Hindlimb muscle (tissue), 1 donor: ENCODE measurements at regions not wholly inside any gene's neighbourhood (a gene's known extent, or its start where the extent isn't known, plus 50 kb on each side); places are given as distances from the start of the nearest gene placed in this dataset.
A peak's percentile ranks its signal among the peaks of the same experiment; 100 is the strongest.

Experiments used
- DNase-seq: peaks from one replicate; pipeline ENCODE4 v3.0.0-alpha.2; 2013

DNA sequence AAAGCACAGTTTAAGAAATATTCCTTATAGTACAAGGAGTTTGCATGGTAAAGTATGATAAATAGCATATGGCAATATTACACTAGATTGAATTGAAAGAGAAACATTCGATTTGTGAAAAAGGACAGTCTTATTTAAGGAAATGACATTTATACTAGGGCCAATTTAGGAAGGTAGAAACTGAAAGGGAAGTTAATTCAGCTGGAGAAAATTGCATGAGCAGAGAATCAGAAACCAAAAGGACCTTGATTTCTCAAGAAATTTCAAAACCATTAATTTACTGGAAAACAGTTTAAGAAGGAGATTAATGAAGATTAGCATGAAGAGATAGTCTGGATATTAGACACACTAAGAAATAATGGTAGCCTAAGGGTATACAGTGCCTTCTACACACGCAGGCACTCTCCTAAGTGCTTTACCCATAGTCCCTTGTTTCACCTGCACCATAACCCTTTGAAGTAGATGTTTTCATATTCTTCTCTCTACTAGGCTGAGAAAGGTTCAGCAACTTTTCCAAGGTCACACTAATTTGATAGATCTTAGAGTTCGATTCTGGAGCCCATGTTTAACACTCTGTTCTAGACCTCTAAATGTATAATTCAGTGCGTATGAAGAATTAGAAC, 259.1 kb upstream of the SLIT2 start:
- DNase-seq = no peak

DNA sequence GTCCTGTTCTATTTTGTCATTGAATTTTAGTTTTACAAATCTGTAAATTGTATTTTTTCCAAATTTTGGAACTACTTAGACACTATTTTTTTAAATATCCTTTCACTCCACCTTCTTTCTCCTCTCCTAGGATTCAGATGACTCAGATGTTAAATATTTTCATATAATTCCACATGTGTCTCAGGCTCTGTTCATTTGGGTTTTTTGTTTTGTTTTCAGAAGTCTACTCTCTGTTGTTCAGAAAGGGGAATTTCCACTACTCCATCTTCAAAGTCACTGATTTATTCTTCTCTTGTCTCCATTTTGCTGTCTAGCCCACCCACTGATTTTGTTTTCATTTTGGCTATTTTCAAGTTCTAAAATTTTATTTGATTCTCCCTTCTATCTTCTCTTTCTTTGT, 264.0 kb upstream of the SLIT2 start:
- no peak for DNase-seq

DNA sequence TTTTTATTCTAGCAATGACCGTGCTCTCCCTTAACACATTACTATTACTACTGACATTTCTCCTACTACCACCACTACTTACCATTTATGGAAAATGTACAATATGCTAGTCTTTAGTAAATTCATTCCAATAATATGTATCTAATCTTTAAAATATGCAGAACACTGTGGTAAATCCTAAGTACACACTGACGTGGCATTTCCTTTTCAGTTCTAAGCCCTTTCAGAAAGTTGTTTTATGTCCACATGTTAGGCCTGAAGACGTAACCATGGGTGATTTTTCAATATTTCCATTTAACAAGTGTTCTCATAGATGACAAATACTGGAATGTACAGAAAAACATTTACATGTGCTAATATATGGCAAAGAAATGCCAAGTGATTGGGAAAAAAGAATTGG, 268.6 kb upstream of the SLIT2 start:
- DNase-seq = no peak

DNA sequence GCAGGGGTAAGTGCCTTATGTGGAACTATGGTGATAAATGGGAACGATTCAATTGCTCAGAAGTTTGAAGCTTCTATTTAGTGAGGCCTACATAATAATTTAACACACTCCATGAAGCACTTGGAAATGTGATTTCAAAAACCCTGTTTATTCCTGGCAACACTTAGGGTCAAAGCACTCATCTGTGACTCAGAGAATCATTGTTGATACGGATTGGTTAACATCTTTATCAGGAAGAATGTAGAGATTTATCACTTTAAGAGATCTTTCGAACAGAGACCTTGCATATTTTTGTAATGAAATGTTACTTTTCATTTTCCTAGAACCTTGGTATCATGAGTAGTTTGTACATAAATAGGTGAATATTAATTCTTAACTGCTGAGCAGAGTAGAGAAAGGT, 269.1 kb upstream of the SLIT2 start:
- DNase-seq = no peak

DNA sequence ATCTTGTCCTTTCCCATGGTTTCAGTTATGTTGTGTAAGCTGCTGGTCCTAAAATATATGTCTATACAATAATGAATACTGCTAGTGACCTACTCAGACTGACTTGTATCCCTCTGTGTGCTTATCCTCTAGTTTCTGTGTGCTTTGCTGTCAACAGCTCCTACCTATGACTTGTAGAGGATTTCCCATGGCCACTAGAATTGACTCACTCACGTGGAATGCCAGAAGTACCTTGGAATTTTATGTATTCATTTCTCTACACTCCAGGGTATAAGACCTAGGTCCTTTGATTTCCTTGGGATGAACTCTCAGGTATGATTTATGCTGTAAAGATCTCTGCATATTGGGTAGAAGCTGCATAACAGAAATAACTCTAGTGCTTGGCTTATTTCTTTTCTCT, 279.9 kb upstream of the SLIT2 start:
- DNase-seq = no peak

DNA sequence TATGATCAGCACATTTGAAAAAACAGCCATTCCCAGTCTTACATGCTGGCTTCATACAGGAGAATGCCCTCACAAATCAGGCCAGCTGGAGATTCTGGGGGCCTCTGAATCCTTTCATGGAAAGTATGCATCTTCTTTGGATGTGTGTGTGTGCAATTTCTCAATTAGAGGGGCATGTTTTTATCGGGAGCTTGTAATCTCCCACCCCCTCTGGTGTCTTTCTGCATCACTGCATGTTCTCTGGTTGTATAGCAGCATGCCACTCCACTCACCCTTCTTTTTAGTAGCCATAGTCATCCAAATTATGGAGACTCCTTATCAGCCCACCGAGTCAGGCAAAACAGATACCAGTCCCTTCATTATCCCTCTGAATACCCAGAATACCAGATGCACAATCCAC, 282.2 kb upstream of the SLIT2 start:
- DNase-seq = no peak

DNA sequence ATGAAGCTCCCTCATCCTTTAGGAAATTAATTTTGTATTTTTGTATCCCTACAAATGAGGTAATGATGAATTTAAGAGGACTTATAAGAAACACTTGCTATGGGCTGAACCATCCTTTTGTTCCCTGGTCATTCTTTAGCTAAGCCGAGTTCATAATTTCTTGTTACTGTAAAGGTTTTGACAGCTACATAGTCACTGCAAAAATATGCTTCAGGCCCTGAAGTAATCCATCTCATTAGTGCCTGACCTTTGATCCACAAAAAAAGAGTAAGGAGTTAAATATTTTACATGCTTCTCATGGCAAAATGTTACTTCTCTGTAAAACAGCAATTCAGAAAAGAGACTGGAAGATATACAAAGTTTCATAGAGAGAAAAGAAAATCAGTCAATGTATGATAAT, 290.6 kb upstream of the SLIT2 start:
- no peak for DNase-seq

DNA sequence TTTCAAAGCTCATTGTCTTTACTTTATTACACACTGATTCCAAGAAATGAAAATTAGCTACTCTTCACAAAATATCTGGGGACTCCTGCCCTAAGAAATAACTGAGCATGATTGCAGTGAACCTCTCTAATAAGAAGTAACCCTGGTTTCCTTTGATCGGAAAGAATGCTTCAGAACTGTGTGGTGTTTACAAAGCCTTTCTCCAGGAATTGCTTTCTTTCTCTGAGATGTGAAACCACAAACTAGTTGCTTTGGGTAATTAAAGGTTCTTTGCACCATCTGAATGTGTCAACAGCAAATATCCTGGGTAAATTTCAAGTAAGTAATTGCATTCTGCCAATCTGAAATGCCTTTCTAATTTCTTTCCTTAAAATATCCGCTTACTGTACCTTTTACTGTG, 292.9 kb upstream of the SLIT2 start:
- no peak for DNase-seq

DNA sequence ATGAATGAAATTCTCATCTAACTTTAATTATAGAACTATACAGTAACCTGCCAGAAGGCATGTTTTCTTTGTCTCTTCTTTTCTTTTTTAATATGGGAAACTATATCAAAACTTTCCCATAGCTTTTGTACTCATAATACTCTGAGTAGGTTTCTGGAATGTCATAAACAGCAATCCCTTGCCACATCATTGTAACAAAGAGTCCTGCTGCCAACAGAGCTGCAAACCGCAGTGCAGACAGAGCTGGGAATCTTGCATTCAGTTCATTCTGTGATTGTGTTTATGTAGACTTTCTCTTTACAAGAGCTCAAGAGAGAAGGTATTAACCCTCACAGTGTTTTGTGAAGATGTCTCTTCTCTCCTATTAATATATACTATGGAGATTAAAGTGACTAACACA, 304.4 kb upstream of the SLIT2 start:
- DNase-seq = peak; percentile 6

DNA sequence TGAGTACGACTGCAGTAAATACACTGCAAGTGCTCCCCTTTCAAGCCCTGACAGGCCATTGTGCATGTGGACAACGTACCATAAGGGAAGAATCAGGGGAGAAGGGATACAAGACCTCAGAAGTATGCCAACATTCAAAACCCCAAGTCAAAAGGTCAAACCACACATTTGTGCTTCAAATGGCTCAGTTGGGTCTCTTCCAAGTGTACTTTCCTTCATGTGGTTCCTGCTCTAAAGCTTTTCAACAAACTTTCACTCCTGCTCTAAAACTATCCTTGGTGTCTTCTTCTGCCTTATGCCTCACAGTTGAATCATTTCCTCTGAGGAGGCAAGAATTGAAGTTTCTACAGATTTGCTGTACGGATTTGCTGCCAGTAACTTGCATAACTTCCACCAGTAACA, 305.7 kb upstream of the SLIT2 start:
- no peak for DNase-seq

DNA sequence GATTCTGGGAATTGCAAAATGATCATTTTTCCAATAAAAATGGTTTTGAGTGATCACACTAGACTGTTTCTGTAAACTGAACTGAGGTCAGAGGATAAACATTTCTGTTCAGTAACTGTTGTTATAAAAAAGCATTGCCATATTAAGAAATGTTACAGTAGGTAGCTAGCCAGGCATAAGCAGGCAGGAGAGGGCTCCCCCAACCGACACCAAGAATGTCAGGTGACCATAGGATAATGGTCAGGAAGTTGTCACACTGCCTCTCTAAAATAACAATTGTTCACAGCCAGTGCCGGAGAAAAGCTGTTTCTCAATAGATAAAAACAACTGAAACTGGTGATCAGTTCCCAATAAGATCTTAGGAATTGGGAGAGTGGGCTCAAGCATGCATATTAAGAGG, 306.2 kb upstream of the SLIT2 start:
- no peak for DNase-seq

DNA sequence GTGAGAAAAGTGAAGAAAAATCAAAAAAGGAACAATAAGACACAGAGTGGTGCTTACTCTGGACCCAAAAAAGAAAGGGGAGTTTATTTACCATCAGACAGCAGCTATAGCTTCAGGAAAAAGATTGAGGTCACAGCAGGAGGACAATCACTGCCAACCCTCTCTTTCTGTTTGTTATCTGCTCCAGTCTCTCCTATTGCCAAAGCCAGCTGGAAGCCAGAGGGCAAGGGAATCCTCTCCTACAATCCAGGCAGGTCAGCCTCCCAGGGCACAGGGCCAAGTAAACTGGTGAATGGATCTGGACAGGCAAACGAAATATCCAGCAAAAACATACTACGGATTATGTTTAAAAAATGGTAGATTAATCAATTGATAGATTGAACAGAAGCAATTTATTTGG, 306.9 kb upstream of the SLIT2 start:
- DNase-seq = no peak

DNA sequence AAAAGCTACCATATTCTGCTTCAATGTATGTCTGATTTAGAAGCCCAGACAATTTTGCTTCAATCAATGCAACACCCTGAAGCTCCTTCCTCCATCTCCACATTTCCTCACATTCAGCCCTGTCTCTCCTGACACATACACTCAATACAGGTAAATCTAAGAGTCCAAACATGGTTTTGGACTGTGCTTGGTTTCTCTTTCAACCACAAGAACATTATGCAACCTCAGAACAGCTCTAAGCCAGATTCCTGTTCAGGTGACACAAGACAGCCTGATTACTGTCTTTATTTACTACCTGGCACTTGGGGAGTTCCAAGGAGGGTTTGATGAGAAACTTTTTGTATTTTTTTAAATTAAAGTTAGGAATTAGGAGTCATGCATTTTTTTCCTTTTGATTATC, 307.5 kb upstream of the SLIT2 start:
- DNase-seq = no peak

DNA sequence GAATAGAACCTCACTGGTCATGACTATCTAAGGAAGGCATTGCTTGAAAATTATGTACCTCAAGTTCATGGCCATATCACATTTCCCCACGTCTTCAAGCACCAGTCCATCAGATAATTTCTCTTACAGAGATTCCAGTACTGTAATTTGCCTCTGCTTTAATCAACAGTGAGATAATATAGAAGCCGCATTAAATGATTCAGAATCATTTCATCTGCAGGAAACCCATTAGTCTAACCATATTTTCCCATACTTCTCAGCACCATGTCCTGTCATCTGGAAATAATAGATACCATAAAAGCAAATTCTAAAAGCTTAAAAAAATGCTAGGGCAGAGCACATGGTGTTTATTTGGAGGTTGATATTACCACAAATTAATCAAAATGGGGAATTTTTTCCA, 310.3 kb upstream of the SLIT2 start:
- DNase-seq = no peak

DNA sequence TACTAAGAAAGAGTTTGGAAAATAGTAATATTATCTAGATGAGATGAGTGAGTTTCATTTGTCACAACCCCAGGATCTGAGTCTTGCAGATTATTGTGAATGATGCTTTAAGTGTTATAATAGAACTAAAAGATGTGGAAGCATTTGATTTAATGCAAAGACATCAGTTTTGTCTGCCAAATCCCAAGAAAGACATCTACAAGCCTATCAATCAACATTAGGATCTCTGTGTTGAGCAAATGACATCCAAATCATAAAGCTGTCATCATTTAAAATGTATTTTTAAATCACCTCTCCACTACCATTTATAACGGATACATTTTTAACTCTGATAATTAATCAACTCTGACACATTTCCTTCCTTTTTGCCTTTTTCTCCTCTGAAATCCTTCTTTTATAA, 310.8 kb upstream of the SLIT2 start:
- DNase-seq = no peak

DNA sequence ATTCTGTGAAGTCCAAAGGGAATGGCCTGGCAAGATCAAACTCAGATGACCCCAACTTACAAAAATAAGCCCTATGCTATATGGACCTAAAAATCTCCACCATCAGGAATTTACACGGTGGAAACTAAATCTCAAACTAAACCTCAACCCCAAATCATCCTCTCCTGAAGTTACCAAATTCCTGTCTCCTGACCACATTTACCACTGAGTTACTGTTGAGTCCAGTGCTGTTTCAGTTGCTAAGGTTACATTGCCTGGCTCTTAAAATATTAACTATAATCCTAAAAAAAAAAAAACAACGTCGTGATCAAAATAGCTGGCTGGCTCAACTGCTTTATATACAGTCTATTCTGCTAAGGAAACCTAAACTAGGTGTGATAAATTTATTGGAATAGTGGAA, 315.2 kb upstream of the SLIT2 start:
- peak; percentile 6 for DNase-seq

DNA sequence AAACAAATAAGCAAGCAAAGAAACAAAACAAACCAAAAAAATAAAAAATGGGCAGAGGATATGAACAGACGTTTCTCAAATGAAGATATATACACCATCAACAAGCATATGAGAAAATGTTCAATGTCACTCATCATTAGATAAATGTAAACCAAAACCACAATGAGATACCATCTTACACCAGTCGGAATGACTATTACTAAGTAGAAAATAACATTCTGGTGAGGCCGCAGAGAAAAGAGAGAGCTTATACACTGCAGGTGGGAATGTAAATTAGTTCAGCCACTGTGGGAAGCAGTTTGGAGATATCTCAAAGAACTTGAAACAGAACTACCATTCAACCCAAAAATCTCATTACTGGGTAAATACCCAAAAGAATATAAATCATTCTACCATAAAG, 321.0 kb upstream of the SLIT2 start:
- DNase-seq = no peak

DNA sequence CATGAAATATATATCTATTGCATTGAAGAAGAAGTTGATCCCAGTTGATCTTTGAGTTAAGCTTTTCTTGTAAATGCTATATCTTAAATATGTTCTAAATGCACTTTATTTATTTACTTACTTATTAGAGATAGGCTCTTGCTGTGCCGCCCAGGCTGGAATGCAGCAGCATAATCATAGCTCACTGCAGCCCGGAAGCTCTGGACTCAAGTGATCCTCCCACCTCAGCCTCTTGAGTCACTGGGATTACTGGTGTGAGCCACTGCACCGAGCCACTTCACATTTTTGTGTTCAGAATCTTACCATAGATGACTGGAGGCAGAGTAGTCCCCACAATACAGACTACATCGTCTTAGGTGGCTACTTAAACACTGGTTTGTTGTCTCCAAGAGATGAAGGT, 324.3 kb upstream of the SLIT2 start:
- DNase-seq = no peak

DNA sequence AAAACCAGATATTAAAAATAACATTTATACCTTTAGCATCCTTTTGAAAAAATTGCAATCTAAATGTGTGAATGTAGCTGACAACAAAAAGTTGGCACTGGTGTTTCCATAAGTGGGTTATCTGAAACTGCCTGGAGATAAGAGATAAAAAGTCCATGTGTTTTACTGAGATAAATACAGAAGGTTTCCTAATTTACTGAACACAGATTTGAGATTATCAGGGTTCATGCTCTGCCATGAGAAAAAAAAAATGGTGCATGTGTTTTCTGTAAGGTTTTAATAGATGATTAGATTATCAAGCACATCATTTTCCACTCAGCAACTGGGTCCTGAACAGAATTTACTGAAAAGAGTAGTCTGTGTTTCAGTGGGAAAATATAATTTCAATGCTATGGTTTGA, 326.2 kb upstream of the SLIT2 start:
- no peak for DNase-seq

DNA sequence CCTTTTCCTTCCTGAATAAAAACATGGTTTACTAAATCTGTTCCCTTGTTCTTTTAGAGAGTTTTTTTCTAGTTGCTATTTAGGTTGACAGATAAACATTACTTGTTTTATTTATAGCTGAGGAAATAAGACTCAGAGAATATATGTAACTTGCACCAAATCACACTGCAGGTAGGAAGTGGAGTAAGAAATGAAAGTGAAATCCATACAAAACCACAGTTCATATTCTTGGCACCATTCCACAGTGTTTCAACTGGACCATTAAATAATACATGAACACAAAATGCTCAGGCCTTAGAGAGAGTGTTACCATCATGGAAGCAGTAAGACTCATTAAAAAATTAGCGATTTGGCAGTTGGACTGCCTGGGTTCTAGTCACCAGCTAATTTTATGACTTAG, 326.9 kb upstream of the SLIT2 start:
- no peak for DNase-seq

DNA sequence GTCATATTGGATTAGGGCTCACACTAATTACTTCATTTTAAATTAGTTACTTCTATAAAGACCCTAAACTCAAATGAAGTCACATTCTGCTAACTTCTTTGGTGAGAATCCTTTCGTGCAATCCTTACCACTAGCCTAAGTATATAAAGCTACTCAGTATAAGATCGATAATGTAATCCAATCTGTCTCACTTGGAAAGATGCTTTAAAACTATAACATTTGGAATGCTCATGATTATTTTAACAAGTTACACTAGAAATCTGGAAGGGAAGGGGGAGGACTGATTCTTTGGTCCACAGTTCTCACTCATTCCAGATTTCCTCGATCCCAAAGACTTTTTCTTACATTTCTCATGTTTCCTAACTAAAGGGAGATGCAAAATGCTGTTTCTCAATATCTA, 336.4 kb upstream of the SLIT2 start:
- no peak for DNase-seq

DNA sequence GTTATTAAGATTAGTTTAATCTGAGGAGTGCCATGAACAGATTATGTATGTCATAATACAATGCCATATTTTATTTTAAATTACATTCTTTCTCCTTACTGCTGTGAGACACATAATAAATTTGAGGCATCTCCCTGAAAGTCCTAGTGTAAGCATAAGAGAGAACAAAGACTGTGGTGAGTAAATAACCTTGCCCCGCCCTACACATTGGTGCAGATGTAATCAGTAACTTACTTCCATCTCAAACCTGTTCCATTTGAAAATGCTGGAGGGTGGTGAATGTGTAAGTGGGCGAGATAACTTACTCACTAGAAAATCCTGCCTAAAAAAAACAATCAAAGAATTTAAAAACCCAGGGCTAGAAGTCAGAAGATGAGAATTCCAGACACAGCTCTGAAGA, 338.1 kb upstream of the SLIT2 start:
- no peak for DNase-seq

DNA sequence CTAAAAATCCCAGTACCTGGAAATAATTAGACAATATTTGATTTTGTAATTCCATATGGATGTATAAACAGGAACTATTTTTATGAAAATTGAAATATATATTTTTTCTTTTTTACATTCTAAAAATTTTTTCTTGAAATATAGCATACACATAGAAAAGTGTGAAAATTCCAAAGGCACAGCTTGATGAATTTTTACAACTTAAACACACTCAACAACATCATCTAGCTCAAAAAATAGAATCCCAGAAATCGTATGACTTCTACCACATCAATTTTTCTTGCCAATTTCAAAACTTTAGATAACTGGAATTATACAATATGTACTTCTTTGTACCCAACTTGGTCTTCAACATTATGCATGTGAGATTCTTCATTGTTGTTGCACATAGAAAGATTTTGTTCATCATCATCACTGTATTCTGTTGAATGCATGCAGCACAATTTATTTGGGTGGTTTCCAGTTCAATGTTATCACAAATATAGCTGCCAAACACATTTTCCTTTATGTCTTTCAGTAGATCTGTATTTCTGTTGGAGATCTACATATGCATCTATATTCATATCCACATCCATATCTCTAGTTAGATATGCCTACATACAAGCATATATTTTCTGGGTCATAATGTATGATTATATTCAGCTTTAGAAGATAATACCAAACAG, 340.7 kb upstream of the SLIT2 start:
- DNase-seq = no peak

DNA sequence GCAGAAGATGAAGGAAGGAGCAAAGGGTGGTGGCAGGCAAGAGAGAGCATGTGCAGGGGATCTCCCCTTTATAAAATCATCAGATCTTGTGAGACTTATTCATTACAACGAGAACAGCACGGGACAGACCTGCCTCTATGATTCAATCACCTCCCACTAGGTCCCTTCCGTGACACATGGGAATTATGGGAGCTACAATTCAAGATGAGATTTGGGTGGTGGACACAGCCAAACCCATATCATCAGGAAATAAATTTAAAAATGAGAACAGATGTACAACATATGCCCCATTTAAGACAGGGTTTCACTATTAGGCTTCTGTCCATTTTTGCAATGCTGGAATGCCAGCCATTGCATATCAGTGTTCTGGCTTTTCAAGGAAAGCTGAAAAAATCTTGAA, 346.7 kb upstream of the SLIT2 start:
- DNase-seq = no peak

DNA sequence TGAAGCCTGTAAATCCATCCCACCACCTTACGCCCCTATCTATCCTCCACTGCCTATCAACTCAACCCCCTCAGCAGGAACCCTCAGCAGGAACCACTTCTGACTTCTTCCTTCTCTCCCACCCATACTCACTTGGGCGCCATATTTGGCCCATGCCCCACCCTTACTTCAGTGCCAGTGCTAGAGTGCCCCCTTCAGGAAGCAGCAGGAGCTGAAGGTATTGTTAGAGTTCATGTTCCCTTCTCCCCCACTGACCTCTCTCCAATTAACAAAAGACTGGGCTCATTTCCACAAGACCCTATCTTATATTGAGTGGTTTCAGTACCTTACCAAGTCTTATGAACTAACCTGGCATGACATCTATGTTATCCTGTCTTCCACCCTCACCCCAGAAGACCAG, 363.1 kb upstream of the SLIT2 start:
- no peak for DNase-seq
